ENCODE measurements at regions not wholly inside any gene's neighbourhood (a gene's known extent, or its start where the extent isn't known, plus 50 kb on each side); places are given as distances from the start of the nearest gene placed in this dataset.

DNA sequence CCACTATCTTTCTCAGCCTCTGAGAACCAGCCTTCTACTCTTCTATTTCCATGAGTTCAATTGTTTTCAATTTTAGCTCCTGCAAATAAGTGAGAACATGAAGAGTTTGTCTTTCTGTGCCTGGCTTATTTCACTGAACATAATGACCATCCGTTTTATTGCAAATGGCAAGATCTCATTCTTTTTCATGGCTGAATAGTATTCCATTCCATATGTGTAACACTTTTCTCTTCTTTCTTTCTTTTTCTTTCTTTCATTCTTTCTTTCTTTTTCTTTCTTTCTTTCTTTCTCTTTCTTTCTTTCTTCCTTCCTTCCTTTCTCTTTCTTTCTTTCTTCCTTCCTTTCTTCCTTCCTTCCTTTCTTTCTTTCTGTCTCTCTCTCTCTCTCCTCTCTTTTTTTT is 228.7 kb downstream of the SHOX start:
- no peaks in the 10 kb centered on the region for H3K4me1 Mint-ChIP-seq (ENCODE audit: unreplicated experiment)
- no peaks in the 10 kb centered on the region for H3K36me3 Mint-ChIP-seq (ENCODE audit: unreplicated experiment)
- no peak overlapping the region for H3K4me3 Mint-ChIP-seq (ENCODE audit: unreplicated experiment)
- no peak overlapping the region for H3K27ac Mint-ChIP-seq (ENCODE audit: unreplicated experiment)
- H3K9me3 Mint-ChIP-seq (ENCODE audit: unreplicated experiment) = peaks cover 5% of the 10 kb centered on the region
- TF ChIP-seq, protein P1, sequence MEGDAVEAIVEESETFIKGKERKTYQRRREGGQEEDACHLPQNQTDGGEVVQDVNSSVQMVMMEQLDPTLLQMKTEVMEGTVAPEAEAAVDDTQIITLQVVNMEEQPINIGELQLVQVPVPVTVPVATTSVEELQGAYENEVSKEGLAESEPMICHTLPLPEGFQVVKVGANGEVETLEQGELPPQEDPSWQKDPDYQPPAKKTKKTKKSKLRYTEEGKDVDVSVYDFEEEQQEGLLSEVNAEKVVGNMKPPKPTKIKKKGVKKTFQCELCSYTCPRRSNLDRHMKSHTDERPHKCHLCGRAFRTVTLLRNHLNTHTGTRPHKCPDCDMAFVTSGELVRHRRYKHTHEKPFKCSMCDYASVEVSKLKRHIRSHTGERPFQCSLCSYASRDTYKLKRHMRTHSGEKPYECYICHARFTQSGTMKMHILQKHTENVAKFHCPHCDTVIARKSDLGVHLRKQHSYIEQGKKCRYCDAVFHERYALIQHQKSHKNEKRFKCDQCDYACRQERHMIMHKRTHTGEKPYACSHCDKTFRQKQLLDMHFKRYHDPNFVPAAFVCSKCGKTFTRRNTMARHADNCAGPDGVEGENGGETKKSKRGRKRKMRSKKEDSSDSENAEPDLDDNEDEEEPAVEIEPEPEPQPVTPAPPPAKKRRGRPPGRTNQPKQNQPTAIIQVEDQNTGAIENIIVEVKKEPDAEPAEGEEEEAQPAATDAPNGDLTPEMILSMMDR (IDR thresholded peaks at IDR 0.05) = no peak
- H3K27me3 Mint-ChIP-seq (ENCODE audit: unreplicated experiment) = peaks cover 6% of the 10 kb centered on the region
- DNase-seq (ENCODE audit: extremely low spot score, unreplicated experiment) = no peak

DNA sequence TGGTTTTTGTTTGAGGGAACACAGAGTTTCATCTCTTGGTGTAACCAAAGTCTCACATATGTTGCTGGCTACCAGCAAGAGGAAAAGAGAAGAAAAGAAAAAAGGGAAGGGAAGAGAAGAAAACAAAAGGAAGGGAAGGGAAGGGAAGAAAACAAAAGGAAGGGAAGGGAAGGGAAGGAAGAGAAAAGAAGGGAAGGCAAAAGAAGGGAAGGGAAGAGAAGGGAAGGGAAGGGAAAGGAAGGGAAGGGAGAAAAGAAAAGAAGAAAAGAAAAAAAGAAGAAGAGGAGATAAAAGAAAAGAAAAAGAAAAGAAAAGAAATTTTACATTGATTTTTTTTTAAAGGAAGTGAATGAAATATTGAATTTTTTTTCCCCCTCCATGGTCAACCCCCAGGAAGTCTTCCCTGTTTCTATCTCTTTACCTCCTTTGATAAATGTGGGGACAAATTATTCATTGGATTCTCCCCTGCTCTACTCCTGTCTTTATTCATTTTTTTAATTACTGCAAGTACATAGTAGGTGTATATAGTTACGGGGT is 228.0 kb downstream of the SHOX start:
- Mint-ChIP-seq H3K27me3 (ENCODE audit: unreplicated experiment) (peaks cover 6% of the 10 kb centered on the region), H3K4me1 (ENCODE audit: unreplicated experiment) (no peaks in the 10 kb centered on the region), H3K4me3 (ENCODE audit: unreplicated experiment) (no peak overlapping the region), H3K36me3 (ENCODE audit: unreplicated experiment) (no peaks in the 10 kb centered on the region), H3K27ac (ENCODE audit: unreplicated experiment) (no peak overlapping the region), H3K9me3 (ENCODE audit: unreplicated experiment) (peaks cover 5% of the 10 kb centered on the region)
- no peak for DNase-seq (ENCODE audit: extremely low spot score, unreplicated experiment)
- TF ChIP-seq, protein P1 (IDR thresholded peaks at IDR 0.05) = no peak

GRCh38 chrX:857376-857775 is 226.8 kb downstream of the SHOX start:
- H3K4me3 Mint-ChIP-seq (ENCODE audit: unreplicated experiment) = no peak overlapping the region

GRCh38 chrX:856566-857290 is 226.1 kb downstream of the SHOX start:
- peak; percentile 27 for DNase-seq (ENCODE audit: extremely low spot score, unreplicated experiment)
- H3K36me3 Mint-ChIP-seq (ENCODE audit: unreplicated experiment) = no peaks in the 10 kb centered on the region
- H3K4me1 Mint-ChIP-seq (ENCODE audit: unreplicated experiment) = no peaks in the 10 kb centered on the region
- peaks cover 5% of the 10 kb centered on the region for H3K9me3 Mint-ChIP-seq (ENCODE audit: unreplicated experiment)
- H3K27ac Mint-ChIP-seq (ENCODE audit: unreplicated experiment) = no peak overlapping the region
- peaks cover 6% of the 10 kb centered on the region for H3K27me3 Mint-ChIP-seq (ENCODE audit: unreplicated experiment)
- TF ChIP-seq, protein P1 (IDR thresholded peaks at IDR 0.05) = no peak
- H3K4me3 Mint-ChIP-seq (ENCODE audit: unreplicated experiment) = no peak overlapping the region

More at GRCh38 chrX:857376-857775, 226.8 kb downstream of the SHOX start:
- no peaks in the 10 kb centered on the region for H3K36me3 Mint-ChIP-seq (ENCODE audit: unreplicated experiment)
- no peaks in the 10 kb centered on the region for H3K4me1 Mint-ChIP-seq (ENCODE audit: unreplicated experiment)
- H3K27me3 Mint-ChIP-seq (ENCODE audit: unreplicated experiment) = peaks cover 6% of the 10 kb centered on the region
- TF ChIP-seq, protein P1 (IDR thresholded peaks at IDR 0.05) = no peak
- H3K27ac Mint-ChIP-seq (ENCODE audit: unreplicated experiment) = no peak overlapping the region
- H3K9me3 Mint-ChIP-seq (ENCODE audit: unreplicated experiment) = peaks cover 5% of the 10 kb centered on the region
- DNase-seq (ENCODE audit: extremely low spot score, unreplicated experiment) = peak; percentile 1

GRCh38 chrX:853304-853703 is 222.7 kb downstream of the SHOX start:
- TF ChIP-seq, protein P1 (IDR thresholded peaks at IDR 0.05) = no peak

More at GRCh38 chrX:853304-853703, 222.7 kb downstream of the SHOX start:
- Mint-ChIP-seq H3K4me1 (ENCODE audit: unreplicated experiment) (peaks cover 6% of the 10 kb centered on the region), H3K9me3 (ENCODE audit: unreplicated experiment) (no peaks in the 10 kb centered on the region), H3K36me3 (ENCODE audit: unreplicated experiment) (no peaks in the 10 kb centered on the region), H3K27ac (ENCODE audit: unreplicated experiment) (no peak overlapping the region), H3K4me3 (ENCODE audit: unreplicated experiment) (no peak overlapping the region), H3K27me3 (ENCODE audit: unreplicated experiment) (peaks cover 6% of the 10 kb centered on the region)
- DNase-seq (ENCODE audit: extremely low spot score, unreplicated experiment) = no peak

Data from osteocyte (in vitro differentiated cells).